ENCODE measurements at regions not wholly inside any gene's neighbourhood (a gene's known extent, or its start where the extent isn't known, plus 50 kb on each side); places are given as distances from the start of the nearest gene placed in this dataset.
"Not testable (repeated sequence)": the region's sequence is repeated elsewhere in the genome, so short reads cannot be mapped to it uniquely, and the experiment has no call there.

DNA sequence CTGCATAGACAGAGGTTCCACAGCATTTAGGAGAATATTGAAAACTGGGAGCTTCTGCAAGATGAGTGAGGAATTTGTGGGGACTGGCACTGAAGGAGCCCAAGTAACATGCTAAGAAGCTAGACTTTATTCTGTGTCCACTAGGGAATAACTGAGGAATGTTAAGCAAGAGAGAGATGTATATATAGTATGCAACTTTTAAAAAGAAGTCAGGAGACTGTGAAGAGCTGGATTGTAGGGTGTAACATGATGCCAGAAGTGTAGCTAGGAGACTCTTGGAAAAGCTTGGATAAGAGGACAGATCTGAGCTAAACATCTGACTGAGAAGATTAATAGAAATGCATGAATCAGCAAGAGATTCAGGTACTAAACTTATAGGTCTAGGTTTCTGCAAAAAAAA, 270.6 kb upstream of the MMADHC start:
- DNase-seq, result peak in 1 of 2 donors; percentile 5
- TF ChIP-seq EP300 (IDR thresholded peaks at IDR 0.05) (no peak), POLR2A (IDR thresholded peaks at IDR 0.05) (no peak), POLR2AphosphoS5 (IDR thresholded peaks at IDR 0.05) (no peak)
- TF ChIP-seq, protein P1, sequence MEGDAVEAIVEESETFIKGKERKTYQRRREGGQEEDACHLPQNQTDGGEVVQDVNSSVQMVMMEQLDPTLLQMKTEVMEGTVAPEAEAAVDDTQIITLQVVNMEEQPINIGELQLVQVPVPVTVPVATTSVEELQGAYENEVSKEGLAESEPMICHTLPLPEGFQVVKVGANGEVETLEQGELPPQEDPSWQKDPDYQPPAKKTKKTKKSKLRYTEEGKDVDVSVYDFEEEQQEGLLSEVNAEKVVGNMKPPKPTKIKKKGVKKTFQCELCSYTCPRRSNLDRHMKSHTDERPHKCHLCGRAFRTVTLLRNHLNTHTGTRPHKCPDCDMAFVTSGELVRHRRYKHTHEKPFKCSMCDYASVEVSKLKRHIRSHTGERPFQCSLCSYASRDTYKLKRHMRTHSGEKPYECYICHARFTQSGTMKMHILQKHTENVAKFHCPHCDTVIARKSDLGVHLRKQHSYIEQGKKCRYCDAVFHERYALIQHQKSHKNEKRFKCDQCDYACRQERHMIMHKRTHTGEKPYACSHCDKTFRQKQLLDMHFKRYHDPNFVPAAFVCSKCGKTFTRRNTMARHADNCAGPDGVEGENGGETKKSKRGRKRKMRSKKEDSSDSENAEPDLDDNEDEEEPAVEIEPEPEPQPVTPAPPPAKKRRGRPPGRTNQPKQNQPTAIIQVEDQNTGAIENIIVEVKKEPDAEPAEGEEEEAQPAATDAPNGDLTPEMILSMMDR (IDR thresholded peaks at IDR 0.05), result no peak
- Histone ChIP-seq H3K36me3 (no peaks in the 10 kb centered on the region), H3K4me3 (no peak overlapping the region), H3K27me3 (no peaks in the 10 kb centered on the region), H3K9me3 (no peaks in the 10 kb centered on the region), H3K4me1 (peaks cover 0 to 13% (median 10%) of the 10 kb centered on the region in 4 donors), H3K27ac (peak overlapping the region in 1 of 5 donors; percentile 66)
- intact Hi-C loops (cut with DNase I; ENCODE audit: low total_unique reads), result no loop called here

DNA sequence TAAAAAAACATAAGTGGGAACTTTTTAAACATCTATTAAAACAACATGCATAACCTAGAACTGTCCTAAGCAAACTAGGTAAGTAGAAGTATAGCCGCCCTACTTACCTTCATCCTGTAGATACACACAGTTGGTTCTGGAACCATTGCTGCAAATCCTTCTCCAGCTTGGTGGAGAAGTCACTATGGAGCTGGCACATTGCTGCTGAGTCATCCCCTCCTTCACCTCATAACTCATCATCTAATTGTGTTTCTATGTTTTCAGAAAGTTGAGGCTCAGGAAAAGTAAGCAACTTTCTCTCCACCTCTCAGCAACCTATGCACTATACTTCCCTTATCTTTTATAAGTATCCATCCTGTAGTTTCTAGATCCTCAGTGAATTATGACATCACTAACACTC, 269.8 kb upstream of the MMADHC start:
- no peaks in the 10 kb centered on the region for H3K9me3 ChIP-seq
- intact Hi-C loops (cut with DNase I; ENCODE audit: low total_unique reads), result no loop called here
- 93 to 100% (median 97%) methylated on average over 1 of the region's 1 CpG for WGBS, 5 donors

DNA sequence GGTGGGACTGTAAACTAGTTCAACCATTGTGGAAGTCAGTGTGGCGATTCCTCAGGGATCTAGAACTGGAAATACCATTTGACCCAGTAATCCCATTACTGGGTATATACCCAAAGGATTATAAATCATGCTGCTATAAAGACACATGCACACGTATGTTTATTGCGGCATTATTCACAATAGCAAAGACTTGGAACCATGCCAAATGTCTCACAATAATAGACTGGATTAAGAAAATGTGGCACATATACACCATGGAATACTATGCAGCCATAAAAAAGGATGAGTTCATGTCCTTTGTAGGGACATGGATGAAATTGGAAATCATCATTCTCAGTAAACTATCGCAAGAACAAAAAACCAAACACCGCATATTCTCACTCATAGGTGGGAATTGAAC, 268.3 kb upstream of the MMADHC start:
- intact Hi-C loops (cut with DNase I; ENCODE audit: low total_unique reads), result not testable (repeated sequence)
- WGBS, 5 donors, result 72 to 98% (median 98%) methylated on average over 2 to 4 of the region's 5 CpGs

More for the DNA sequence above, 269.8 kb upstream of the MMADHC start:
- Histone ChIP-seq H3K4me1 (peaks cover 0 to 13% (median 10%) of the 10 kb centered on the region in 4 donors), H3K27ac (no peak overlapping the region), H3K36me3 (no peaks in the 10 kb centered on the region), H3K27me3 (no peaks in the 10 kb centered on the region), H3K4me3 (no peak overlapping the region)
- TF ChIP-seq POLR2AphosphoS5 (IDR thresholded peaks at IDR 0.05), result no peak
- no peak for TF ChIP-seq POLR2A (IDR thresholded peaks at IDR 0.05)
- TF ChIP-seq EP300 (IDR thresholded peaks at IDR 0.05), result no peak
- TF ChIP-seq, protein P1 (IDR thresholded peaks at IDR 0.05), result no peak
- DNase-seq, result no peak

DNA sequence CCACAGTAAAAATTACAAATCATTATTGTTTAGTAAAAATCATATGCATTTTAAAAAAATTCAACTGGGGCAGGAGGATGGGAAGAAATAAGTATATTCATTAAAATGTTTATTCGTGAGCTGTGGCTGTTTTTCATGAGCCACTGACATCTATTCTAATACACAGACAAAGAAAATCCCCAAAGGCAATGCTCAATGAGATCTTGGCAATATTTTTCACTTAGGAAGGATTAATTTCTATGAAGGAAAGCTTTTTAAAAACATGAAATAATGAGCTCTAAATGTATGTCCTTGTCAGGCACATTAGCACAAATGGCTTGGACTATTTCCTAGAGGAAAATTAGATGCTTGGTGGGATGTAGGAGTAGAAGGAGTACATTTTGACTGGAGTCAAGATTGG, 262.0 kb upstream of the MMADHC start:
- peak in 1 of 2 donors; percentile 27 for DNase-seq
- Histone ChIP-seq H3K4me1 (no peaks in the 10 kb centered on the region), H3K27ac (no peak overlapping the region), H3K27me3 (no peaks in the 10 kb centered on the region), H3K9me3 (no peaks in the 10 kb centered on the region), H3K4me3 (no peak overlapping the region), H3K36me3 (no peaks in the 10 kb centered on the region)
- TF ChIP-seq, protein P1 (IDR thresholded peaks at IDR 0.05), result no peak
- no peak for TF ChIP-seq POLR2AphosphoS5 (IDR thresholded peaks at IDR 0.05)
- no peak for TF ChIP-seq EP300 (IDR thresholded peaks at IDR 0.05)
- TF ChIP-seq POLR2A (IDR thresholded peaks at IDR 0.05), result no peak
- intact Hi-C loops (cut with DNase I; ENCODE audit: low total_unique reads), result no loop called here
- 59 to 82% (median 81%) methylated on average over 1 of the region's 1 CpG for WGBS, 5 donors

More for the DNA sequence above, 268.3 kb upstream of the MMADHC start:
- not testable (repeated sequence) for H3K36me3 ChIP-seq, H3K27me3 ChIP-seq, DNase-seq, H3K9me3 ChIP-seq, H3K4me3 ChIP-seq, H3K27ac ChIP-seq
- peaks cover 0 to 10% (median 7%) of the 10 kb centered on the region in 4 donors for H3K4me1 ChIP-seq

DNA sequence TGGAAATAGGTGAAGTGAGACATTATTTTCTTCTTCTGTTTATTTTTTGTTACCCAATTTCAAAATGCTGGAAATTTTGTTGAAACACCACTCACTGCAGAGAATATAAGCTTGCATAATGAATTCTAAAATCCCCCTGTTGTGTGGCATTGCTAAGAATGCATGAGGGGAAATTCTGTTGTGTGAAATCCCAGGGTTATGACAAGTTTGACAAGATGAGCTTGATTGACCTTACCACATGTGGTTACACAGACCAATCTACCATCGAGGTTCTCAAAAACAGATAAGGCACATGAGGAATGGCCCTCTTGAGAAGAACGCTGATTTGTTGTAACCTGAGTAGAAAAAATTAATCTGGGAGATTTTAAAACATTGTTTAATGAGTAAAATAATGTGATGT, 261.6 kb upstream of the MMADHC start:
- 58 to 71% (median 59%) methylated on average over 2 of the region's 2 CpGs for WGBS, 5 donors

More for the DNA sequence above, 261.6 kb upstream of the MMADHC start:
- Histone ChIP-seq H3K36me3 (no peaks in the 10 kb centered on the region), H3K27me3 (no peaks in the 10 kb centered on the region), H3K27ac (no peak overlapping the region), H3K4me1 (no peaks in the 10 kb centered on the region), H3K9me3 (no peaks in the 10 kb centered on the region), H3K4me3 (no peak overlapping the region)
- TF ChIP-seq, protein P1 (IDR thresholded peaks at IDR 0.05), result no peak
- TF ChIP-seq POLR2A (IDR thresholded peaks at IDR 0.05), result no peak
- TF ChIP-seq POLR2AphosphoS5 (IDR thresholded peaks at IDR 0.05), result no peak
- TF ChIP-seq EP300 (IDR thresholded peaks at IDR 0.05), result no peak
- no peak for DNase-seq
- intact Hi-C loops (cut with DNase I; ENCODE audit: low total_unique reads), result no loop called here

All from stomach (tissue), 8 donors.